CD4-positive, alpha-beta T cell treated with Interleukin-12 subunit alpha and Interleukin-12 subunit beta, for 1 hour (primary cell): ENCODE measurements at regions not wholly inside any gene's neighbourhood (a gene's known extent, or its start where the extent isn't known, plus 50 kb on each side); places are given as distances from the start of the nearest gene placed in this dataset.

Source experiments
- DNase-seq: peaks from one replicate; pipeline ENCODE4 v3.0.0-alpha.2; 2020

DNA sequence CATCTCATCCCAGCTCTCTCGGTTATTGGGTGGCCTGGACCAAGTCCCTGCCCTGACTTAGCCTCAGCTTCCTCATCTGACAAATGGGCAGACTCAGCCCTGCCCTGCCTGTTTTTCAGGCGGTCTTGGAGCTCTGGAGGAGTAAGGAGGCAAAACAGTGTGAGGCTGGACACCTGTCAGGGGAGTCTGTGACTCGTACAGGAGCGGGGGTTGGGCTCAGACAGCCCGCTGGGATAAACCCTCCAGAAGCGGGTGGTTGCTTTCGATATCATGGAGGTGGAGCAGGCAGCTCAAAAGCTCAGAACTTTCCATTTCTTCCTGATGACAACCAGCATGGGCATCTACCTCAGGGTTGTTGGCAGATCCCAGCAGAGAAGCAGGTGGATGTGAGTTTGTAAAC, 72.9 kb upstream of the GGTA1 start:
- no peak for DNase-seq

DNA sequence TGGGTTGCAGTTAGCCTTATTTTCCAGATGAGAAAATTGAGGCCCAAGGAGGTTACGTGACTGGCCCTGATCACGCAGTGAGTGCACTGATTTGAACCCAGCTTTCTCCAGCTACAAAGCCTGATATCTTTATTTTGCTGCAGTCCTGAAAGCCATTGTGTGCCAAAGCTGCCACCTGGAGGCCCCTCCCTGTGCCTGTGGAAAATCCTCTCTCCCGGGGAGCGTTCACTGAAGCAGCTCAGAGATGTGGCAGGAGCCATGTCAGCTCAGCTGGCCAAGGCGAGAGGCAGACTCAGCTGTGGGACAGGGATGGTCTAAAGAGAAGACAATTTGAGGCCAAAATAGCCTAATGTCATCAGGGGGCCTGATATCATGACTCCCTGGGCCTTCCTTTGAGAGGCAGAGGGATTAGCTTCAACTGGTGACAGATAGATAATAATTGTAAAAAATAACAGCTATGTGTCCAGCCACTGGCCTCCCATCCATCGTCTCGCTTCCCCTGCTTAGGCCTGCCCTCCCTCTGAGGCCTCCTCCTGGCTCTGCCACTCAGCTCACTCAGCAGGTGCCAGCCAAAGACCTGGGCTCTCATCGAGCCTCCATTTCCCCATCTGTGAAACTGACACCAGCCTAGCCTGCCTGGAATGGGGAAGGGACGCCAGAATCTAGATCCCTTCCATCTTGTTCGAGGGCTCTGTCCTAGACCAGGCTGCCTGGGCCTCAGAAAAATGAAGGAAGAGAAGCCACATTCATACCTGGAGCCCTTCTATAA, 74.3 kb upstream of the GGTA1 start:
- no peak for DNase-seq

DNA sequence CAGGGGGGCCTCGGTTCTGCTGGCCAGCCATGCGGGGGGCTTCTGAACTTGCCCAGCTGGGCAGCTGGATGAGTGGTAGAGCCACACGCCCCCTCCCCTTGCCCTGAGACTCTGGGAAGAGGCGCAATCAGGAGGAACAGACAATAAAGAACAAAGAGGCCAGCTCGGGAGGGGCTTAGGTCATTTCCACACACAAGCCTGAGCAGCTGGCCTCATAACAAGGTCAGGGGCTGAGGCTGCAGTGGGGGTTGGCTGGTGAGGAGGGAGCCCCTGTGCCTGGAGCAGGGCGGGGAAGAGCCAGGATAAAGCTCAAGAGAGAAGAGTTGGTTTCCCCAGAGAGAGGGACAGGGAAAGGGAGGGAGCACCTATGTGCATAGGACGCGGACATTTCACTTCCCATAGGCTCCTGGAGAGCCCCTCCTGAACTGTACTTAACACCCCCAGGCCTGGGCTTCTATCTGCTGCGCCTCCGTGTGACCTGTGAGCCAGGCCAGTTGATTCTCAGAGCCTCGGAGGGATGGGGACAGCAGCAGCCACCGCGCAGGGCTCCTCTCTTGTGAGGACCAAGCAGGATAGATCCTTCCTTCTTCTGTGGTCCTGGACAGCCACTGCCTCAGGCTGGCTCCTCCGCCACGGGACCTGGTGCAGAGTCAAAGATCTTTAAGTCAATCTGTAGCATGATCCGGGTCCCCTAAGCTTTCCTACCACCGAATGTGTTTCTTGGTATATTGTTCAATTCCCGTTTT, 75.3 kb upstream of the GGTA1 start:
- no peak for DNase-seq

- no peak for DNase-seq
Observed at GRCh38 chr9:121576281-121577075, 75.0 kb upstream of the DAB2IP start.

DNA sequence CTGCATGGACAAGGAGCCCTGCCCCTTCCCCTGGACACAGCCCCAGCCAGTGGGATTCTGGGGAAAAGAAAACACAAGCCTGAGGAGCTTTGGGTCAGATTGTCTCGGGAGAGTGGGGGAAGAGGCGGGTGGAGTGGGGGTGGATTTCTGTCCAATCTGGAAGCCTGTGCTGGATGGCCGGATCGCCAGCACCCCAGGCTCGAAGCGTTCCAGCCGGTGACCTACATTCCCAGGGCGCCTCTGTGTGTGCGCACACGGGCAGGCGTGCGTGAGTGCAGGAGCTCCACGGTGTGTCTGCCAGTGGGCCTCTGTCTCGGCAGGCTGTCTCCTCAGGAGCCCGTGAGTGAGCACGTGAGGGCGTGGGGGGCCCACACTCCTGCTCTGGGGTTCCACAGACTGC, 74.3 kb upstream of the DAB2IP start:
- DNase-seq, result no peak

DNA sequence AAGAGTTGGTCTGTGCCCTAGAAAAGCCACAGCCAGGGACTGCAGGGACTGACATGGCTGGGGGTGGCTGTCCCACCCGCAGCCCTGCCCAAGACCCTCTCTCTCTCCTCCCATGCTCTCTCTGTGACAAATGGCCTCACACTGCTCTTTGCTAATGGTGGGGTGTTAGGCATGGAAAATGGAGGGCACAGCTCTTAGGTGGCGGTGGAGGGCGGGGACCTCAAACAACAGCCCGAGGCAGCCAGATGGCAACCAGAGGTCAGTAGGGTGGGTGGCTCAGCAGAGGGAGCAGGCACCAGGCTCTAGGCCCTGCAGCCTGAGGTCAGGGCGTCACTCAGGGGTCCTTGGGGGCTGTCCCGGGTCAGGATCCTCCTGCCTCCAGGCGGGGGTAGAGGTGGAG, 73.9 kb upstream of the DAB2IP start:
- DNase-seq, result no peak

DNA sequence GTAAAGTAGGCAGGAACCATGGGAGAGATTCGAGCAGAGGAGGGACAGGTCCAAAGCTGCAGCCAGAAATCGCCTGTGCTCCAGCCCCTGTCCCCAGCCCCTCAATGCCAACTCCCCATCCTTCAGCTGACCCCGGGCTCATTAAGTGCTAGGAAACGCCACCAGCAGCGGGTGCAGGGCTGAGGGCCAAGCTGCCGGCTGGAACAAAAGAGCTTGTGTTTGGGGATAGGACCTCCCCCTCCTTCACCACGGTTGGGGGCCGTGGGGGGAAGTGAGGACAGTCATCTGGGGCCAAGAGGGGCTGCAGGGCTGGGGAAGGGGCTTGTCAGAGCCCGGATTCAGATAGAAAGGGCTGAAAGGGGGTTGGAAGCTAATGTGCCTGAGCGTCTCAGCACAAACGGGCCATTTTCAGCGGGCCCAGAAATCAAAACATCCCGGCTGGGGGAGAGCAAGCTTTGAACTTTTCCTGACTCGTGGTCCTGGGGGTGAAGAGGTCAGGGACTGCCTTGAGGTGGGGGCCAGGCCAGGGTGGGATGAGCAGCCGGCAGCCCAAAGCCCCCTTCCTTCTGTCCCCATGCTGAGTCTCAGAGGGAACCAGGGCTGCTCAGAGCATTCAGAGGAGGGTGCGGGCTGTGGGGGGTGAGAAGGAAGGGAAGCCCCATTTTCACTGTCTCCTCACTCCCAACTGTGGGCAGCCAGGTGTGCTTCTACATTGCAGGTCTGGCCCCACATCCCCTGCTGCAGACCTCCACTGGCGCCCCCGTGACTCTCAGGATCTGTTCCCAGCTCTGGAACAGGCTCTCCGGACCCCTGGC, 69.4 kb upstream of the DAB2IP start:
- DNase-seq, result no peak

DNA sequence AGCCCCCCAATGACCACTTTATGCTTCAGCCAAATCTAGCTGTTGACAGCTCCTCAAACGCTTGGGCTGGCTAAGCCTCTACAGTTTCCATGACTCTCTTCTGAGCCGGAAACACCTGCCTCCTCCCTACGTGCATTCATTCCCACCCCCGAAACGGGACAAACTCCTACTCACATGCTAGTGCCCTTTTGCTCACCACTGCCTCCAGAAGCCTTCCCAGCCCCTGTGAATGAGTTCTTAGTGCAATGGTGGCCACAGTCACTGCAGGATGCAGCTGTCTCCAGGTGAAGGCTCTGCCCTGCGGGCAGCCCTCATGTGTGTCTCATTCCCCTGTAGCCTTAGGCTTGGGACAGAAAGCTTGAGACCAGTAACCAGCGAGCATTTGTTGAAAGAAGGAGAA, 68.8 kb upstream of the DAB2IP start:
- no peak for DNase-seq

GRCh38 chr9:121584421-121584820, 67.0 kb upstream of the DAB2IP start:
- no peak for DNase-seq

GRCh38 chr9:121587863-121588262, 63.6 kb upstream of the DAB2IP start:
- DNase-seq, result no peak

DNA sequence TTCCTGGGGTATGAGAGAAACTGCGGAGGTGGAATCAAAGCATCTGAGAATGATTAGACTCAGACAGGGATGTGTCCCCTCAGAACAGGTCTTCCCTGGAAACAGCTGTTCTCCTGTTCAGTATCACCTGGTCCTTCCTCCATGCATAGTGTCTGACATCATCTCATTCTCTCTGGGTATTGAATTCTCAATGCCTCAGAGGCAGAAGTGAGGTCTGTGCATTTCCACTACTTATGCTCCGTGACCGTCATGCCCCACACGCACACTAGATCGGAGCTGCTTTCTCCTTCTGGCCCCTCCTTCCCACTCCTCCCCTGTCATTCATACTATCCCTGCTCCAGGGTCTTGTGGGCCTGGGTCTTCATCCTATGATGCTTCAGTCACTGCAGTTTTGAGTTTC, 61.4 kb upstream of the DAB2IP start:
- DNase-seq, result no peak

DNA sequence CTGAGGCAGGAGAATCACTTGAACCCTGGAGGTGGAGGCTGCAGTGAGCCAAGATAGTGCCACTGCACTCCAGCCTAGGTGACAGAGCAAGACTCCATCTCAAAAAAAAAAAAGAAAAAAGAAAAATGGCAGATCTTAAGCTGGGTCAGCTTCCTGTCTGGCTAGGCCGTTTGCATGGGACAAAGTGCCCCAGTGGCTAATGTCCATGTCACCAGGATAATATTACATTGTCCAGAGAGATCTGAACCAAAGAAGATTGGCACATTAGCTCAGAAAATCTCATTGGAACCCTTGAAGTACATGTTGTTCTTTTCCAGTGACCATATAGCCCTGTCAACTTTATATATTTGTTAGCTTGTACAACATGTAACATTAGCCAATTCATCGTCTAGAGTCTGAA, 59.2 kb upstream of the DAB2IP start:
- no peak for DNase-seq

DNA sequence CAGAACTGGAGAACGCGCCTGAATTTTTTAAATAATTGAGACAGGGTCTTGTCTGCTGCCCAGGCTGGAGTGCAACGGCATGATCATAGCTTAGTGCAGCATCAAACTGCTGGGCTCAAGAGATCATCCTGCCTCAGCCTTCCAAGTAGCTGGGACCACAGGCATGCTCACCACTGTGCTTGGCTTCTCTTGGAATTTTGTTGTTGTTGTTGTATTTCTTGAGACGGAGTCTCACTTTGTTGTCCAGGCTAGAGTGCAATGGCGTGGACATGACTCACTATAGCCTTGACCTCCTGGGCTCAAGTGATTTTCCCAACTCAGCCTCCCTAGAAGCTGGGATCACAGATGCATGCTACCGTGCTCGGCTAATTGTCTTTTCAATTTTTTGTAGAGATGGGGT, 58.4 kb upstream of the DAB2IP start:
- DNase-seq, result no peak

- no peak for DNase-seq
Observed at GRCh38 chr9:121596515-121596914, 54.9 kb upstream of the DAB2IP start.

- no peak for DNase-seq
Observed at GRCh38 chr9:121597698-121598166, 53.7 kb upstream of the DAB2IP start.

DNA sequence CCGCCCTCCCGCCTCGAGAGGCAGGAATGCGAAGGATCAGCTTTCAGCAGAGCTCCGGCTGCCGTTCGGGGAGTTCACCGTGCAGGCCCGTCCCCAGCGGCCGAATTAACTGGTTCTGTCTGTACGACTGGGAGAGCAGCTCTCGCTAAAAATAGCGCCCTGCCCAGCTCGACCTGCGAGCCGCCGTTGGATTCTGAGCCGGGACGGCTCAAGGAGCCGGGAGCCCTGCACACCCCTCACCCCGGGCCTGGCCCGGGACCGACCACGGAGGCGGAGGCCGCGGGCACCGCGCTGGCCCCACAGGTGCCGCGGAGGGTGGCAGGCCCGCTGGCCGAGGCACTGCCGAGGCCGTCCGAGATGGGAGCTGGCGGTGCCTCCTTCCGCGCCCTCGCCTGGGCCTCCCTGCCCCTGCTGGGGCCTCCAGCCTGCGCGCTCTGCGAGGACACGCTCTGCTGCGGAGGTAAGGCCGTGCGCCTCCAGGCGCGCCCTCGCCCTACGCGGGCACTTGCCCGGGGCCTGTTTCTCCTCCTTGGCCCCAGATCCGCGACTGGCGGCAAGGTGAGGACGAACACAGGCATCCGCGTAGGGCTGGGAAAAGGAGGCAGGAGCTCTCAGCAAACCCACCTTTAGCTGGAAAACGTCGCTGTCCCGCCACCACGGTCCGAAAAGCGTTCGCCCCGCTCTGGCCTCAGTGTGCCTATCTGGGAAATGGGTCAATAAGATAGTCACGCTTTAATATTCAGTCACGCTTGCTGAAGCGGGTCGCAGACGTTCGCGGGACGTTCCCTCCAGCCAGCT, 53.1 kb upstream of the DAB2IP start:
- DNase-seq, result no peak

- DNase-seq, result no peak
Observed at GRCh38 chr9:121598965-121599871, 52.2 kb upstream of the DAB2IP start.

- no peak for DNase-seq
Observed at GRCh38 chr9:121599872-121600585, 51.4 kb upstream of the DAB2IP start.

GRCh38 chr9:121601194-121601593, 50.2 kb upstream of the DAB2IP start:
- no peak for DNase-seq
